ENCODE measurements at regions not wholly inside any gene's neighbourhood (a gene's known extent, or its start where the extent isn't known, plus 50 kb on each side); places are given as distances from the start of the nearest gene placed in this dataset.
"Not testable (repeated sequence)": the region's sequence is repeated elsewhere in the genome, so short reads cannot be mapped to it uniquely, and the experiment has no call there.

DNA sequence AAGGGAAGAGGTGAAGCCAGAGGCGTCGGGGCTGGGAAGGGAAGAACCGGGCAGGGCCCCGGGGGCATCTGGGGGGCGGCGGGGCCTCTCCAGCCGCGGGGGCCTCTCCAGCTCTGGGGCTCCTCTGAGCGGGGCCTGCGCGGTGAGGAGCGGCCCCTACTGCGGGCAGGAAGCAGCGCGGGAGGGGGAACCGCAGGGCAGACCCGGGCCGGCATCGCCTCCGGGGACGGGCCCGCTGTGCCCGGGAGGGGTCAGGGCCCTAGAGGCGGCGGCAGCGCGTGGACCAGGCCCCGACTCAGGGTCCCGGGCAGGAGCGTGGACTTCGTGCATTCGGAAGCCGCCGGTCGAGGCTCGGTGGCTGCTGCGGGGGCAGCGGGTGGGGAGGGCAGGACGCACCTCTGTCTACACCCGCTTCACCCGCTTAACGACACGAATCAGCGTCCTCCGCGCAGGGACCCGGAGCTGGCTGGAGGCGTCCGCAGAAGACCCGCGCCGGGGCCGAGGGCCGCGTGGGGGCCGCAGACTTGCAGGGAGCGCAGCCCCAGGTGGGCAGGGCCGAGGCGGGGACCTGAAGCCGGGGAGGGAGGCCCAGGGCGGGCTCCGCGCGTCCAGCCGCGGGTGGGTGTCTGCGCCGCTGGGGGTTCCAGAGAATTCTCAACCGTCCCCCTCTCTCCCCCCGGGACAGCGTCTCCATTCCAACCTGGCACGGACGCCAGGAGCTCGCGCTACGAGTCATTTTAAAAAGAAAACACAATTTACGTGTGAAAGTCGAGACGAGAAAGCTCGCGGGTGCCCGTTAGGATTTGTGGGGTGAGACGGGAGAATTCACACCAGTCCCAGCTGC is 345.0 kb downstream of the ADGRD1 start:
- H3K27ac ChIP-seq, H3K4me3 ChIP-seq: not testable (repeated sequence)

DNA sequence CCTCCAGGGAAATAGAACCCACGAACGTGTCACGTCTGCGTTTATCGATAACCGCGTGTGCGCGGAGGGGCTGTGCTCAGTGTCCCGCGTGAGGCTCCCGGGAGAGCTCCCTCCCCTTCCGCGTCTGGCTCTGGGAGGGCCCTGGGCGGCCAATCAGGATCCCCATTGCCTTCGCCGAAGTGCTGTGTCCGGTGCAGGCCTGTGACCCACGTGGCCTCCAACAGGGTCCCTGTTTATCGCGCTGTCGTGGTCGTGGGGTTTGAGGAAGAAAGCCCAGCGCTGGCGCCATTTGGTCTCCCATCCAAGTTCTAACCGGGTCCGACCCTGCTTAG is 345.6 kb downstream of the ADGRD1 start:
- H3K27ac ChIP-seq, H3K4me3 ChIP-seq: not testable (repeated sequence)

DNA sequence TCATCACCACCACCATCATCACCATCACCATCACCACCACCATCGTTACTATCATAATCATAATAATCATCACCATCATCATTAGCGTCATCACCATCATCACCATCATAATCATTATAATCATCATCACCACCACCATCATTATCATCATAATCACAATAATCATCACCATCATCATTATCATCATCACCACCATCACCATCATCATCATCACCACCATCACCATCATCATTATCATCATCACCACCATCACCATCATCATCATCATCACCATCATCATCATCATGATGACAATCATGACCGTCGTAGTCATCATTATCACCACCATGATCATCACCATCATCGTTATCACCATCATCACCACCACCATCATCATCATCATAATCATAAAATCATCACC is 349.9 kb downstream of the ADGRD1 start:
- H3K4me3 ChIP-seq, result not testable (repeated sequence)

DNA sequence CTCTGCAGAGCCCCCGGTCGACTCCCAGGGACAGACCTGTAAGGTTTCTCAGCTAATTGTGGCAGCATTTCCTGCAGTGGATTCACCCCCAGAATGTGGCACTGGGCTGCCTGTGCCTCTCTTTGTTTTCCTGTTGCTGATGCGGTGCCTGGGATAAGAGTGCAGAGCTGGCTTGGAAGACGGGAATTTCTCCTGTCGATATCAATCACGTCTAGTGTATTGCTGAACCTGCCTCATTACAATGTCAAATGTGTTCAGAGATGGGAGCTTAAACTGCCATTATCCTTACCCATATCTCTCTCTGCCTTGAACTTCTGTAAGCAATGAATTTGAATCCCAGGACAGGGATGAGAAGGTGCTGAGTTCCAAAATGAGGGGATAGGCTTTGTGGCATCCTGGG is 350.9 kb downstream of the ADGRD1 start:
- not testable (repeated sequence) for H3K4me3 ChIP-seq, H3K27ac ChIP-seq

More for the DNA sequence above, 349.9 kb downstream of the ADGRD1 start:
- H3K27ac ChIP-seq, result not testable (repeated sequence)

DNA sequence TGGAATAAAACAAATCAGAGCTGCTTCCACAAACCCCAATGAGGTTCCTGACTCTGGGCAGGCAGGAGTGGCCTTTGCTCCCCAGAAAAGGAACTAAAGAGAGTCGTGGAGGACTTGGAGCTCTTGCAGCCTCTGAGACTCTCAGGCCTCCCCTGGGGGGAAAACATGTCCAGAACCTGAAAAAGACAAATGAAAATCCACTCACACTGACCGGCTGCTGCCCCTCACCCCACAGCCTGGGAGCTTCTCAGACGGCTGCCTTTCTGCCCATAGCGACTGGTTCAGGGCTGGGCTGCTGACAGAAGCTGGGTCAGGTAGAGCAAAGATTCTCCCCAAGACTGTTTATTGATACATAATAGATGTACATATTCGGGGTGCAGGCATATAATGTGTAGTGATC is 356.0 kb downstream of the ADGRD1 start:
- Histone ChIP-seq H3K4me3 (no peak overlapping the region), H3K27ac (no peak overlapping the region)

DNA sequence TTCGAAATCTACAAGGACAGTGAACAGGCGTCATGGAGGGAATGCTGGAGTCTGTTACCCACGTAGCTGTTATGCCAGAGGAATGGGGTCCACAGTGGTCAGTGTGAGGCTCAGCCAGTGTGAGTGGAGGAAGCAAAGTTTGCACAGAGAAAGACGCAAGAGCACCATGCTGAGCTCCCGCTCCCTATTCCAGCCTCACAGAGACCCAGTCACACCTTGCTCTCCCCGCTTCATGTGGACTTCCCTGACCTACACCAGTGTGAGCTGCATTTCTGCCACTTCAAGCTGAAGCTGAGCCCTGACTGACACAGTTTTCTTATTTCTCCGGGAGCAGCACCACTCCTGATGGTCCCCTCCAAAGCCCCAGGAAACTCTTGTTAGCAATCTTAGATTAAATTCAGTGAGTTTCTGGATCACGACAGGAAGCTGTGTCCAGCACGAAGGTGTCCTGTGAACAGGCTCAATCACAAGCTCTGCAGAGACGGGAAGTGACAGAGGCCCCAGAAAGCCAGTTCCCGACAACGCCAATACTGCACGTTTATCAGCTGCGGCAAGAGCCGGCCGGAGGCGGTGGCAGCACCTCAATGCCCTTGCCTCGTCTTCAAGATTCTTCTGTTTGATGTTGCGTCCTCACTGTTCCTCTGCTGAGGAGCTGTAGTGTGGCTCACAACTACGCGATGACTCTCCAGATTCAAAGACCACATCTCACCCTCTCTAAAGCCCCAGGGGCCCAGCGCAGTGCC is 356.7 kb downstream of the ADGRD1 start:
- not testable (repeated sequence) for H3K4me3 ChIP-seq, H3K27ac ChIP-seq

DNA sequence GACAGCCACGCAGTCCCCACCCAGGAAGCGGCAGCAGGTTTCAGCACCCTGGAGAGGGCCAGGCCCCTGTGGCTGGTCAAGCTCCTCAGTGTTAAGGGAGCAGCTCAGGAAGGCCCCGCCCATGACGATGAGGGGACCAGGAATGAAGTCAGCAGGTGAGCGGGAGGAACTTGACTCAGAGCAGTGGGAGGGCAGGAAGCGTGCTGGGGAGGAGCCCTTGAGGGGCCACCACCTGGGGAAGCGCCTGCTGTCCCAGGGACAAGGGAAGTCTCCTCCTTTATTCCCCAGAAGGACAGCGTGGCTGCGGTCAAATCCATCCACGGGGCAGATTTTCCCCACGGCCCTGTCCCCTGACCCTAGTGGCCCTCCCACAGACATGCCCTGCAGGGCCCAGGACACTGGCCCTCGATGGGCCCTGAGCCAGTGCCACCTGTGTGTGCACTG is 357.6 kb downstream of the ADGRD1 start:
- H3K27ac ChIP-seq, H3K4me3 ChIP-seq: not testable (repeated sequence)

DNA sequence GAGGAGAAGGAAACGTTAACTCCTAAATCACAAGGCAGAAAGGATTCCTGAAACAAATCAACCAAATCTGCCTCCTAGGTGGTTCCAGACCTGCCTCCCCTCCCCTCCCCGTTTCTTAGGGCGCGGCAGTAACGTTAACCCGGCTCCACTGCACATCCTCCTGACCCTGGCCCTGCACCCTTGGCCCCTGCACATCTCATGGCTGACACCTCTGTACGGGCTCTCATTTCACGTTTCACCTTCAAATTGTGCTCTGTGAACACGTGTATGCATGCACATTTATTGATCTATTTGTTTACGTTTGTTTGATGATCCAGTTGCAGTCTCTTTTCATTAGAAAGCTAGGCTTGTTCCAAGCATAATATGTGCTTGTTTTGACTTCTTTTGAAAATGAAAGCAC is 358.1 kb downstream of the ADGRD1 start:
- Histone ChIP-seq H3K4me3 (no peak overlapping the region), H3K27ac (no peak overlapping the region)

- H3K27ac ChIP-seq, H3K4me3 ChIP-seq: not testable (repeated sequence)
Observed at GRCh38 chr12:131312382-131312781, 358.7 kb downstream of the ADGRD1 start.

DNA sequence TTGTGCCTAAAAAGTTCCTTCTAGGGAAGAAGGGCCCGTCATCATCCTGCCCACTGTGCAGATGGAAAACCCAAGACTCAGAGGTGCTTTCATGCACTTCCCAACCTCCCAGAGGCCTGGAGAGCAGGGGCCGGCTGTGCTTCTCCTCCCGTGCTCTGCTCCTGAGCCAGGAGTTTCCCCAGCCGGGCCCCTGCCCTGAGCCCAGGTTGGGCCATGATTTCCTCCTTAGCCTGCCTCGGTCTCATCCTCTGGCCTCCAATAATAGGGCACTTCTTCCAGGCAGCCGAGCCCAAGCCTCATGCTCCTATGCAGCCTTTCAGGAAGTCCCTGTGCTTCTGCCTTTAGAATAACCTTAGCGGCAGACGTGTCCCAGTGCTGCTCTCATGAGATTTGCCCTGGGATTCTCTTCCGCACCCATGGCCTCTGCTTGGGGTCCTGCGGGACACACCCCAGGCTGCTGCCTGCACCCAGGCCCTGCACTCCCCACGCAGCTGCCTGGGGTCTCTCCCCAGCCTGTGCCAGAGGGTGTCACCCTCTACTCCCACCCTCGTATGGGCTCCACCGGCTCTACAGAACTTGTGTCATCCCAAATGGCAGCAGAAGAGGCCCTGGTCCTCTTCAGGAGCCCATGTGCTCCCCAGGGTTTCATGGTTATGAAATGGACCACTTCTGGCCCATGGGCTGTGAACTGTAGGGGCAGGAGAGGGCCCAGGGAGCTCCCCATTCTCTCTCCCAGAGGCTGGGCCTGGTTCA is 359.3 kb downstream of the ADGRD1 start:
- no peak overlapping the region for H3K27ac ChIP-seq
- H3K4me3 ChIP-seq, result no peak overlapping the region

GRCh38 chr12:131313635-131314034 is 359.9 kb downstream of the ADGRD1 start:
- H3K27ac ChIP-seq, result no peak overlapping the region
- no peak overlapping the region for H3K4me3 ChIP-seq

DNA sequence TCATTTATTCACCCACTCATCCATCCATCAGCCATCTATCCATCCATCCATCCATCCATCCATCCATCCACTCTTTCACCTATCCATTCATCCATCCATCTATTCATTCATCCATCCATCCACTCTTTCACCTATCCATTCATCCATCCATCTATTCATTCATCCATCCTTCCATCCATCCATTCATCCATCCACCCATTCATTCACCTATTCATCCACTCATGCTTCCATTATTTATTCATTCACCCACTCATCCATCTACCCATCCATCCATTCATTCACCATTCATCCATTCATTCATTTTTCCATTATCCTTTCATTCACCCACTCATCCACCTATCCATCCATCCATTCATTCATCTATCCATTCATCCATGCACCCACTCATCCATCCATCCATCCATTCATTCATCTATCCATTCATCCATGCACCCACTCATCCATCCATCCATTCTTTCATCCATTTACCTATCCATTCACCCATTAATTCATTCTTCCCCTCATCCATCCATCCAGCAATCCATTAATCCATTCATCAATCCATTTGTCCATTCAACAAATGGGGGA is 360.9 kb downstream of the ADGRD1 start:
- Histone ChIP-seq H3K4me3 (no peak overlapping the region), H3K27ac (no peak overlapping the region)

DNA sequence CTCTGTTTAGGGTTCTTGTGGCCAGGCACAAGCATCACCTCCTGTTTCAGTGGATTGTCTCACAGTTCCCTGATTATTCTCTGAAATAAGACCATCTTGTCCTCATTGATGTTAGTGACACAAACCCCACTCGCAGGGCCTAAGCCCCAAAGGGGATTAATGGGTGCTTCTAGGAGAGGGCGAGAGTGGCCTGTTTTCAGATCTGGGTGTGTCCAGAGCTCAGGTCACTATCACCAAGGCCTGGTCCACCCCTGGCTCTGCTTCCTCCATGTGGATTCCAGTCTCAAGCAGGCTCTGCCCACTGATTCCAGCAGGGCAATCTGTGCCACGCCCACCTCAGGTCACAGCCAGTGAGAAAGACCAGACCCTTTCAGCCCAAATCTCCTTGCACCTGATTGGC is 361.9 kb downstream of the ADGRD1 start:
- H3K4me3 ChIP-seq, result no peak overlapping the region
- no peak overlapping the region for H3K27ac ChIP-seq

- no peak overlapping the region for H3K4me3 ChIP-seq
- no peak overlapping the region for H3K27ac ChIP-seq
Observed at GRCh38 chr12:131316388-131316787, 362.7 kb downstream of the ADGRD1 start.

DNA sequence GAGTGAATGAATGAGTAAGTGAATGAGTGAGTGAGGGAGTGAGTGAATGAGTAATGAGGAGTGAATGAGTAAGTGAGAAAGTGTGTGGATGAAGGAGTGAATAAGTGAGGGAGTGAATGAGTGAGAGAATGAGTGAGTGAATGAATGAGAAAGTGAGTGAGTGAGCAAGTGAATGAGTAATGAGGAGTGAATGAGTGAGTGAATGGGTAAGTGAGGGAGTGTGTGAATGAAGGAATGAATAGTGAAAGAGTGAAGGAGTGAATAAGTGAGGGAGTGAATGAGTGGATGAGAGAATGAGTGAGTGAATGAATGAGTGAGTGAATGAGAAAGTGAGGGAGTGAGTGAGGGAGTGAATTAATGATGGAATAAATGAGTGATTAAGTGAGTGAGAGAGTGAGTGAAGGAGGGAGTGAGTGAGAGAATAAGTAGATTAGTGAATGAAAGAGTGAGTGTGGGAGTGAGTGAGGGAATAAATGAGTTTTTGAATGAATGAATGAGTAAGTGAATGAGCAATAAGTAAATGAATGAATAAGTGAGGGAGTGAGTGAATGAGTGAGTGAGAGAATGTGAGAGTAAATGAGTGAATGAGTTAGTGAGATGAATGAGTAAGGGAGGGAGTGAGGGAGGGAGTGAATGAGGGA is 364.5 kb downstream of the ADGRD1 start:
- H3K27ac ChIP-seq, result no peak overlapping the region
- H3K4me3 ChIP-seq, result no peak overlapping the region

- Histone ChIP-seq H3K27ac (no peak overlapping the region), H3K4me3 (no peak overlapping the region)
Observed at GRCh38 chr12:131321988-131322387, 368.3 kb downstream of the ADGRD1 start.

GRCh38 chr12:131322460-131322859 is 368.8 kb downstream of the ADGRD1 start:
- H3K27ac ChIP-seq, H3K4me3 ChIP-seq: not testable (repeated sequence)

GRCh38 chr12:131323879-131324278 is 370.2 kb downstream of the ADGRD1 start:
- Histone ChIP-seq H3K4me3 (no peak overlapping the region), H3K27ac (no peak overlapping the region)

DNA sequence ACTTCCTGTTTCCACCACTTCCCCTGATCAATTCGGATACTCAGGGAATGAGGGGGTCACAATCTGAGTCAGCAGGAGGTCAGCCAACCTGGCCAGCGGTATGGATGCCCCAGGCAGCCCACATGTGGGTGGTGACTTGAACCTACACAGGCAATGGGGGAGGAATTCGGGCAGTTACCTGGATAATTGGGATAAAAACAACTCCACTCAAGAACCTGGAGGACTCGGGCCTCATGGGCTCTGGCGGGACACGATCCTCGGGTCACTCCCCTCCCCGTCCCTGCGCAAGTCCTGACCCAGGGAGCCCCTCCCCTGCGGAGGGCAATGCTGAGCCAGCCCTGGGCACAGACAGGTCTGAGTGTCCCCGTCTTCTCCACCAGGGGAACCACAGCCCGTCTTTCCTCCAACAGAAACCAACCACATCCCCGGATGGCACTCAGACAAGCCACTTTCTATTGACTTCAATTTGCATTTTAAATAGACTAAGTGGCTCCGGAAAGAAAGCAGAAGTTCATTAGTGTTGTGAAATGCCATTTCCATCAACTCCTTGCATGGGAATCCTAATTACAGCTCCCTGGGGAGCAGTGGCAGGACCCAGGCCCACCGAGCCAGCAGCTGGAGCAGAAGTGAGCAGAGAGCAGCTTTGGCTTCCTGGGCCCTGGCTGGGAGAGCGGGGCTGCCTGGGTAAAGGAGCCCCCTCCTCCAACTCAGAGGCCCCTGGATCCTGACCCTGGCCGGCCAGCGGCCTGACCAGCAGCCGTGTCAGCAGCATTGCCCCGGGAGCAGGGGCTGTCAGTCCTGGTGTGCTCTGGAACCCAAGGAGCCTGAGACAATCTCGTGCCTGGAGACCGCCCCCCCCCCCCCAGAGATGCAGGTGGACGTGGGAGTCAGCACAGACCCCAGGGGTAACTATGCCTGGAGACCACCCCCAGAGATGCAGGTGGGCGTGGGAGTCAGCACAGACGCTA is 374.1 kb downstream of the ADGRD1 start:
- H3K4me3 ChIP-seq, result no peak overlapping the region
- H3K27ac ChIP-seq, result no peak overlapping the region

Data from skin epidermis (tissue), 12 donors.